ENCODE measurements at regions not wholly inside any gene's neighbourhood (a gene's known extent, or its start where the extent isn't known, plus 50 kb on each side); places are given as distances from the start of the nearest gene placed in this dataset.
A peak's percentile ranks its signal among the peaks of the same experiment; 100 is the strongest.

- no peak for DNase-seq
Measured at GRCh38 chr3:159555205-159555604, 433.4 kb upstream of the IL12A start.

- DNase-seq = no peak
Measured at GRCh38 chr3:159559771-159560170, 428.9 kb upstream of the IL12A start.

GRCh38 chr3:159560214-159560979 is 428.2 kb upstream of the IL12A start:
- DNase-seq = no peak

DNA sequence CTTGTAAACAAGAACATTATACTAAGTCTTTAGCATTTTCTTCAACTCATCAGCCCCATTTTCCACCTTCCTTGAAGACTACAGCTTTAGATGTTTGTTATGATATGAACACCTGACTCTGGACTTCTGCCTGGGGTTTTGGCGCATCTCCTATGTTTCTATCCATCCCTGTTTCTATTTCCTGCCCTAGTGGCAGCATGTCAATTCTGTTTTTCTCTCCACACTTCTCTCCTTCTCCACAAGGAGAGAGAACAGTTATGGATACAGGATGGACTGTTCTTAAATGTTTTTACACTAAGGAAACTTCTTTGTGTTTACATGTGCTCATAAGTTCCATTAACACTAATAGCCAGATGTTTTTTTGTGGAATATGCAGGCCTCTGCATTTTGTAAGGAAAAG is 423.3 kb upstream of the IL12A start:
- DNase-seq = no peak

DNA sequence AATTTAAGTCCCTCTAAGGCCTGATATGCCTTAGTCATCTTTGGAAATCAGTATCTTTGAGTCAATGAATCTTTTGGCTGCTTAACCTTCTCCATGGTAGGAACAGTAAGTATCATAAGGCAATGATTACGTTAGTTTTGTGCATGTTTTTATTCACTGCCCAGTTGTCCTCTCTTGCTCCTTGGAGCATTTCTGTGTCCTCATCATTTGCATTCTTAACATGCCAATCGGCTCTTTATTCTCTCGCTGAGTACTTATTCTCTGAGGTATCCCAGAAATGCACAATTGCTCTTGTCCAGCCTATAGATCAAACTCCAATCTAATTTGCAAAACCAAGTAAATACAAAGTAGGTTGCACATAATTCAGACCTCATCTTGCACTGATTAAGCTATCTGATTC is 405.0 kb upstream of the IL12A start:
- peak; percentile 21 for DNase-seq

- no peak for DNase-seq
Measured at GRCh38 chr3:159584421-159584820, 404.2 kb upstream of the IL12A start.

DNA sequence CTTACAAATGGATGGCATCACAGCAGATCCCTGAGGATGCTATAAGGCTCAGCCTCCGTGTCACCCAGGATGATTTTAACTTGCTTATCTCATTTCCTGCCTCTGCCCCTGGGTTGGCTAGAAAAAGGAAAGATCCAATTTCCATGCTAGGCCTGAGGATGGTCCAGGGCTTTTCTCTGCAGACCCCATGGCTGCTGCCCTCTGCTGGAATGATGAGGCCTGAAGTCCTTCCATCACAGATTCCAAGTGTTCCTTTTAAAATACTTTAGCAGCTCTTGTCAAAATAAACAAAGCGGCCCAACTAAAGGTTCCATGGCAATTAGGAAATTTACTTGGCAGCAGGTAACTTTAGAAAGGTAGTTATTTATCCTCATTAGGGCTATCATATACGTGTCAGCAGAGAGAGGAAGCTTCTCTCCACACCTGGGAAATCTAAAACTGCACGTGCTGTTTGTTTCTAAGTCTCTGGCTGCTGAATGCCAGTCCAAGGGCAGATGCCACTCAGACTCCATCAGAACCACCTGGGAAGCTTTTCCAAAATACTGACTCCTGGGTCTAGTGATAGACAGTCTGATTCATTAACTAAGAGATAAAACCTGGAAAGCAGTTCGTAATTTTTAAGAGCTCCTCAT is 401.9 kb upstream of the IL12A start:
- peak; percentile 64 for DNase-seq

DNA sequence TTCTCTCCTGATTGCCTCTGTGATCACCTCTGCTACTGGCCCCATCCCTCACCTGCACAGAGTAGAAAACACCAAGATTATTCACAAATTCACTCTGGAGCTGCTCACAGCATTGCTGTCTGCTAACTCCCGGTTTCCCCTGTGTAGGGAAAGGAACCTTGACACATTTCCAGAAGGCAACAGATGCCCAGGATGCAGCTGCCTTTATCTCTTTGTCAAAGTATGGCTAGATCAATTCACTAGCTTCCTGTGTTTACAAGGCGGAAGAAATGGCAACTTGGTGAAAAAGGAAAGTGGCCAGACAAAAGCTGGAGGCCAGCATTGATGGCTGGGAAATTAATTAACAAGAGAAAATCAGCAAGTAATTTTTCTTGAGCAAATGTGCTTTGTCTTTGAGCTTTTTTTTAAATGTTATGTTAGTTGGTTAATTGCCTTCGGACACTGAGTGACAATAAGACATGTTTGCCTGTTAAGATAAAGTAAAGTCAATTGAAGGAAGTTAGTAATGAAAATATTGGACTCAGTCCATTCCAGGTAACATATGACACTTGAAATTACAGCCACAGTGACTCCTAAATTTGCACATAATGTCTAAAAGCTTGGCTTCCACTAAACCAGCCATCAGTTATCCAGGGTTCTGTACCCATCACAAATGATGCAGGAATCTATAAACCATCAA is 394.6 kb upstream of the IL12A start:
- no peak for DNase-seq

GRCh38 chr3:159600291-159600690 is 388.3 kb upstream of the IL12A start:
- DNase-seq = no peak

- DNase-seq = peak; percentile 76
Measured at GRCh38 chr3:159604151-159604581, 384.5 kb upstream of the IL12A start.

GRCh38 chr3:159605101-159605500 is 383.5 kb upstream of the IL12A start:
- DNase-seq = no peak

DNA sequence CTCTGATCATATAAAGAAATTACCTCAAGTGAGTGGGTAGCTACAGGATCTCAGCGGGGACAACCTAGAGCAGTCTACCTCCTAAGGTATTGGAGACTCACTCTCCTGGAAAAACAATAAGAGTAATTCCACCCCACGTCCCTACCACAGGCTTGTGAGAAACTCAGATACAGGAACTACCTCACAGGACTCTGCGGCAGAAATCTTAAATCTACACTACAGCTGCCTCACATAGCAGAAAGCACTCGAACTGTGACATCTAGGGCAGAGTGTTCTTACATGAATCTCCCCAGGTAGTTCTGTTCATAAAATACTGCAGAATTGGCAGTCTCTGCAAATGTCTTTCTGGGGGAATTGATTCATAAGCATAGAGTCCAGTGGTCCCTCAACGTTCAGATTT is 382.9 kb upstream of the IL12A start:
- no peak for DNase-seq

DNA sequence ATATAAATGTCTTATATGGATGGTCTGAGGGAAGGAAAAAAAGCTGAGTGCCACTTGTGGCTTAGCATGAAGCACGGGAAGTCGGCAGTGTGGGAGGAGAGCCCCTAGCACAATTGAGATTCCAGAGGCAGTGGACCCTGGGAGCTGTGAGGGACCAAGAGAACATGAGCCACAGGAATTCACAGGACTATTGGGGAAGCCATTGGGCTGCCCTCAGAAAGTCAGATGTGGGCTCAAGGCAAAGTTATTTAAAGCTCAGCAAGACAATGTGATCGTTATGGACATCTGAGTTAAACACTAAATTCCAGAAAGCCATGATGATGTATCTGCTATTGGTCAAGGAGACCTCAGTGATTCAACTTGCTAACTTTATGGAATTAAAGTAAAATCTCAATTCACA is 380.8 kb upstream of the IL12A start:
- DNase-seq = no peak

GRCh38 chr3:159608311-159608710 is 380.3 kb upstream of the IL12A start:
- no peak for DNase-seq

DNA sequence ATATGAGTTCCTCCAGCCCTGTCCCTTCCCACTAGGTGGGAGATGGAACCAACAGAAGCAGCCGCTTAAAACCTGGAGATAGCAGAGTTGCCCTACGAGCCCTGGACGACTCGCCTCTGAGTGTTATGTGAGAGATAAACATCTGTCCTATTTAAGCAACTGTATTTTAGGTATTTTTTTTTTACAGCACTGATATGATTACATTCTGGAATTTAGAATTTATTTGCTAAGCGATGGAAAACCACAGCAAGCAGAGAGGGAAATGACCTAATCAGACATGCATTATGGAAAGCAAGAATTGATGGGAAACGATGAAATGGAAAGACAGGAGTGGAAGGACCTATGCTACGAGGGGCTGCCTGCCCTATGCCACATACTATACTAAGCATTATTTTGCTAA is 379.0 kb upstream of the IL12A start:
- peak; percentile 64 for DNase-seq

DNA sequence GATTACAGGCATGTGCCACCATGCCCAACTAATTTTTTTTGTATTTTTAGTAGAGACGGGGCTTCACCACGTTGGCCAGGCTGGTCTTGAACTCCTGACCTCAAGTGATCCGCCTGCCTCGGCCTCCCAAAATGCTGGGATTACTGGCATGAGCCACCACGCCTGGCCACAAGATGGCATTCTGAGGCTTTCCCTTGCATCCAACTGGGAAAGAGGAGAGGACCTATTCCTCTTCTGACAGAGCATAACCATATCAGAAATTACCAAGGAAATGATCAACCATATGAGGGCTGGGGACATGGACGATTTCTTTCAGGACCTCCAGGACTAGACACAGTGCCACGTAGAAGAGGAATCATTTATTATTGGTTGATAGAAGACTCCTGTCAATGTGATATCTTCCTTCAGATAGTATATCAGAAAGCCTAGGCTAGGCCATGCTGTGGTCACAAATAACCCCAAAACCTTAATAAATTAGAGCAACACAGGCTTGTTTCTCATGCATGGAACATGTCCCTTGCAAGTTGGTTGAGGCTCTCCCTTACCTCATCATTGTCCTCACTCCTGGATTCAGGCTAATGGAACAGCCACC is 372.3 kb upstream of the IL12A start:
- peak; percentile 71 for DNase-seq

DNA sequence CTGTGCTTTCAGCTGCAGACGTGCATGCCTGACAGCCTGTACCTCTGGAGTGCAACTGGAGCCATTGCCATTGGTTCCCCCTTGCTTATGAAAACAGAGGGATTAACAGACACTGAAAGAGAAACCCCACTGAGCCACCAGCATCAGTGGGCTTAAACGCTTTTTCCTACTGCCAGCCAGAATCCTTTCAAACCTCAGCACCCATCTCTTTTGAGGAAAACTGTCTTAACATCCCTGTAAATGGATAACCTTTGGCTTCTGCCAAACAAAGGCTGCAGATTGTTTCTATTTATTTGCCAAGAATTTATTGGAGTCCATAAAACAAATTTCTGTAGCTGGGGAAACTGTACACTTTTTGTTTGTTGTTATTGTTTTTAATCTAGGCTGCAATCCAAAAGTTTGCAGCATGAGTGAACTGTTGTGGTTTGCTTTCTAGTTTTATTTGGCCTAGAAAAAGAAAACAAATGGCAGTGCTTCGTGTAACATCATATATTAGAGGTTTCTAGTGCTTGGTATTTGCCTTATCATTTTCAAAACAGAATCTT is 369.2 kb upstream of the IL12A start:
- peak; percentile 70 for DNase-seq

GRCh38 chr3:159620281-159620680 is 368.4 kb upstream of the IL12A start:
- peak; percentile 54 for DNase-seq

- peak; percentile 84 for DNase-seq
Measured at GRCh38 chr3:159620873-159621272, 367.8 kb upstream of the IL12A start.

DNA sequence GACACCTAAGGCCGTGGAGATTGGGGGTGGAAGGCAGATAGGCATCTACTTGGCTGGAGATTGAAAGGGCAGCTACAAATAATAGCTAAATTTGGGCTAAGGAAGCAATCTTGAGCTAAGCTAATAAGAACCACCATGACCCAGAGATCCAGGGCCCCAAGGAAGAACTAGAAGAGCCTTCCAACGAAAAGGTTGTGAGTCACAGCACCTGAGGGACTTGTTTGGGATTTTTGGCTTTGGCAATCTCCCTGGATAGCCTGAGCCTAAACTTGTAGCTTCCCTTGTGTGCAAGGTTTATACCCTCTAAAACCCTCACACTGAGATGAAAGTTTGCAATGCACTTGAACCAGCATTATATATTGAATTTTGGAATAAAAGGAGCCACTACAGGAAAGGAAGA is 364.0 kb upstream of the IL12A start:
- DNase-seq = no peak

DNA sequence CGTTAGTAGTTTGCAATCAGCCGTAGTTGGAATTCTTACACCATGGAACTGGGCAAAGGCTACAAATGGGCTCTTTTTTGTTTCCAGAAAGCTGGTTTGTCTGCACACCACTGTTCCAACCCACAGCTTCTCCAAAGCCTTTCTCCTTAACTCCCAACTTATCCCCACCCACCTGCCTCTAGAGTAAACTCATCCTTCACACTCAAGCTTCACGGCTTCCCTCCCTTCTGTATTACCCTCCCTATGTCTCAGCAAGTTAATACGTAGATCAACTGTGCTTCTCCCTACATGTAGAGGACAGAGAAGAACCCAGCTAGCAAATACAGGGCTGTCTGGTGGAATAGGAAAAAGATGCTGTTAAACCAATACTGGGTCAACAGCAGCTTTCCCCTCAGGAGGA is 363.0 kb upstream of the IL12A start:
- no peak for DNase-seq

- DNase-seq = no peak
Measured at GRCh38 chr3:159626598-159626997, 362.0 kb upstream of the IL12A start.

- DNase-seq = no peak
Measured at GRCh38 chr3:159627229-159627628, 361.4 kb upstream of the IL12A start.
